CD4-positive, alpha-beta T cell (primary cell): ENCODE measurements at regions not wholly inside any gene's neighbourhood (a gene's known extent, or its start where the extent isn't known, plus 50 kb on each side); places are given as distances from the start of the nearest gene placed in this dataset.

Source experiments
- ATAC-seq: fragments of 200-7000 bp; cut with Tn5 transposase; one replicate; pipeline ENCODE4 v1.10.0; 2022; ENCODE audit warnings: mild to moderate bottlenecking; ENCODE audit not compliant: poor library complexity
- CTCF ChIA-PET: fragments of 350-600 bp; sonication (Branson Sonifier 250); formaldehyde crosslinking; loops from one replicate; lab custom pipeline; 2021; ENCODE audit warnings: antibody characterized with exemption, inconsistent platforms; lab: Charles Lee
- POLR2A ChIA-PET: fragments of 350-600 bp; sonication (Branson Sonifier 250); formaldehyde crosslinking; loops from one replicate; lab custom pipeline; 2021; ENCODE audit warnings: antibody characterized with exemption, inconsistent platforms; lab: Charles Lee
- DNase-seq, 14 experiments: peaks; one replicate each; pipeline ENCODE4 v3.0.0-alpha.2; 2013 to 2020; ENCODE audit warnings: mixed read lengths in 2 of 14
- H3K27ac ChIP-seq, 2 donors: one replicate each; pipeline versions ENCODE4 v1.5.1 to v1.7.0; 2013; ENCODE audit warnings: low read length in 2 of 2, low read depth in 1 of 2, mild to moderate bottlenecking in 1 of 2
- H3K27me3 ChIP-seq, 2 experiments: 1 replicate in 1 of 2; 2 replicates in 1 of 2; pipeline versions ENCODE4 v1.6.1 to v1.7.0; 2013; ENCODE audit warnings: low read length in 2 of 2, control low read depth in 1 of 2, mild to moderate bottlenecking in 1 of 2, moderate library complexity in 1 of 2; ENCODE audit not compliant: insufficient read depth in 2 of 2, control insufficient read depth in 1 of 2
- H3K36me3 ChIP-seq: one replicate; pipeline ENCODE4 v1.6.1; 2013; ENCODE audit warnings: low read length, control low read depth; ENCODE audit not compliant: insufficient read depth
- H3K4me1 ChIP-seq: one replicate; pipeline ENCODE4 v1.6.1; 2013; ENCODE audit warnings: low read length, control low read depth; ENCODE audit not compliant: insufficient read depth
- H3K4me3 ChIP-seq: one replicate; pipeline ENCODE4 v1.5.1; 2013; ENCODE audit warnings: mild to moderate bottlenecking, low read length, moderate library complexity
- H3K9me3 ChIP-seq, 2 experiments: 1 replicate in 1 of 2; 2 replicates in 1 of 2; pipeline versions ENCODE4 v1.6.1 to v1.7.0; 2013; ENCODE audit warnings: low read length in 2 of 2, mild to moderate bottlenecking in 2 of 2, control low read depth in 1 of 2, moderate library complexity in 1 of 2; ENCODE audit not compliant: control insufficient read depth in 1 of 2, insufficient read depth in 1 of 2
- H3K27ac Mint-ChIP-seq: one replicate; pipeline ENCODE4 v1.8.0; 2020; ENCODE audit warnings: mixed read lengths
- H3K27me3 Mint-ChIP-seq: one replicate; pipeline ENCODE4 v1.8.0; 2021; ENCODE audit warnings: mixed read lengths
- H3K36me3 Mint-ChIP-seq: one replicate; pipeline ENCODE4 v1.8.0; 2021; ENCODE audit warnings: low read depth, mixed read lengths
- H3K4me1 Mint-ChIP-seq: one replicate; pipeline ENCODE4 v1.8.0; 2021; ENCODE audit warnings: low read depth, mixed read lengths
- H3K4me3 Mint-ChIP-seq: one replicate; pipeline ENCODE4 v1.8.0; 2020; ENCODE audit warnings: mild to moderate bottlenecking, mixed read lengths
- H3K9me3 Mint-ChIP-seq: one replicate; pipeline ENCODE4 v1.8.0; 2020; ENCODE audit warnings: mixed read lengths
- intact Hi-C, 2 experiments: fragments of 100-400 bp; cut with DNase I in 1 of 2; cut with micrococcal nuclease in 1 of 2; formaldehyde crosslinking; loops; one replicate each; pipeline versions ENCODE4 v1.15.1 to v1.9.0; 2023 to 2025; cut with DNase I, micrococcal nuclease
- TF ChIP-seq, protein P1 (sequence below): fragments of 200-600 bp; IDR thresholded peaks from one replicate; pipeline ENCODE4 v1.8.0; 2022; ENCODE audit warnings: antibody characterized with exemption, mild to moderate bottlenecking

DNA sequence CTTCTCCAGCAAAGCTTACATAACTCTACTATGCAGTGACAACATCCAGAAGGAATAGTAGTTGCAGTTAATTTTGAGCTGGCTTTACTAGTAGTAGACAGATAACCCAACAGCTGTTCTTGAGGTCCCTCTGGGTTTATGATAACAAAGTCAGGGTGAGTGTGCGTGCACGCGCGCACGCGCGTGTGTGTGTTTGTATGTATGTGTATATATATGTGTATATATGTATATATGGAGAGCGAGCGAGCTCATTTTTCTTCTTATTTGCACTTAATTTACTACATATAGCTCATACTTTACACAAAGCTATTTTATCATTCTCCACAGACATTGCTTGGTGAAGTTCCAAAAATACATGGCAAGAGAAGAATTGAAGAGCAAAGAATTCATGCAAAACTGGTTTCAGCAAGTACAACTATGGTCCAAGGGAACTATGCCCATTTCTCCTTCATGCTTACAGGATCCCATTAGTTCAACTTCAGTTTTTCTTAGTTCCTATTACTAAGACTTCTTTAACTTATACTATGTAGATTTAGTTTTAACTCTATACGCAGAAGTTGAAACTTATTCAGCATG, 105.9 kb upstream of the TMEM168 start:
- Mint-ChIP-seq H3K27ac (no peak overlapping the region), H3K4me3 (no peak overlapping the region), H3K36me3 (peaks cover 62% of the 10 kb centered on the region), H3K9me3 (no peaks in the 10 kb centered on the region), H3K4me1 (peaks cover 18% of the 10 kb centered on the region), H3K27me3 (no peaks in the 10 kb centered on the region)
- ATAC-seq (no peak), DNase-seq (no peak)
- Histone ChIP-seq H3K36me3 (peaks cover 18% of the 10 kb centered on the region), H3K27ac (no peak overlapping the region), H3K4me1 (peaks cover 3% of the 10 kb centered on the region), H3K9me3 (no peaks in the 10 kb centered on the region), H3K27me3 (no peaks in the 10 kb centered on the region), H3K4me3 (no peak overlapping the region)
- CTCF ChIA-PET: interaction anchor here (1.1 kb wide), 1 partner anchor 32 kb away, joined by 3 read pairs; no protein-coding TSS in a partner anchor
- POLR2A ChIA-PET: no interaction called here
- intact Hi-C loops: loop anchor here in 1 of 2 experiments (5.0 to 10.0 kb wide), 2 partner anchors 344 to 1151 kb away; no protein-coding TSS in a partner anchor
- TF ChIP-seq, protein P1, sequence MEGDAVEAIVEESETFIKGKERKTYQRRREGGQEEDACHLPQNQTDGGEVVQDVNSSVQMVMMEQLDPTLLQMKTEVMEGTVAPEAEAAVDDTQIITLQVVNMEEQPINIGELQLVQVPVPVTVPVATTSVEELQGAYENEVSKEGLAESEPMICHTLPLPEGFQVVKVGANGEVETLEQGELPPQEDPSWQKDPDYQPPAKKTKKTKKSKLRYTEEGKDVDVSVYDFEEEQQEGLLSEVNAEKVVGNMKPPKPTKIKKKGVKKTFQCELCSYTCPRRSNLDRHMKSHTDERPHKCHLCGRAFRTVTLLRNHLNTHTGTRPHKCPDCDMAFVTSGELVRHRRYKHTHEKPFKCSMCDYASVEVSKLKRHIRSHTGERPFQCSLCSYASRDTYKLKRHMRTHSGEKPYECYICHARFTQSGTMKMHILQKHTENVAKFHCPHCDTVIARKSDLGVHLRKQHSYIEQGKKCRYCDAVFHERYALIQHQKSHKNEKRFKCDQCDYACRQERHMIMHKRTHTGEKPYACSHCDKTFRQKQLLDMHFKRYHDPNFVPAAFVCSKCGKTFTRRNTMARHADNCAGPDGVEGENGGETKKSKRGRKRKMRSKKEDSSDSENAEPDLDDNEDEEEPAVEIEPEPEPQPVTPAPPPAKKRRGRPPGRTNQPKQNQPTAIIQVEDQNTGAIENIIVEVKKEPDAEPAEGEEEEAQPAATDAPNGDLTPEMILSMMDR: no peak

DNA sequence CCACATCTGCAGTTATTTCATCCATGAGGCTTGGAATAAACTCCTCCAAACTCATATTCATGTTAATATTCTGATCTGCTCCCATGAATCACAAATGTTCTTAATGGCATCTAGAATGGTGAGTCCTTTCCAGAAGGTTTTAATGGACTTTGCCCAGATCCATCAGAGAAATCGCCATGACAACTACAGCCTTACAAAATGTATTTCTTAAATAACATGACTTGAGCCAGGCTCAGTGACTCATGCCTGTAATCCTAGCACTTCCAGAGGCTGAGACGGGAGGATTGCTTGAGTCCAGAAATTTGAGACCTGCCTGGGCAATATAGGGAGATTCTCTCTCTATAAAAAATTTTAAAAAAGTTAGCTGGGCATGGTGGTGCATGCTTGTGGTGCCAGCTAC, 102.1 kb upstream of the TMEM168 start:
- H3K36me3 Mint-ChIP-seq: peaks cover 65% of the 10 kb centered on the region
- H3K27me3 Mint-ChIP-seq: no peaks in the 10 kb centered on the region
- no peaks in the 10 kb centered on the region for H3K9me3 ChIP-seq
- H3K9me3 Mint-ChIP-seq: no peaks in the 10 kb centered on the region
- POLR2A ChIA-PET: no interaction called here
- no peaks in the 10 kb centered on the region for H3K4me1 ChIP-seq
- no peak overlapping the region for H3K27ac Mint-ChIP-seq
- no peak overlapping the region for H3K27ac ChIP-seq
- DNase-seq: no peak
- no peaks in the 10 kb centered on the region for H3K4me1 Mint-ChIP-seq
- H3K4me3 ChIP-seq: no peak overlapping the region
- CTCF ChIA-PET: no interaction called here
- H3K4me3 Mint-ChIP-seq: no peak overlapping the region
- peaks cover 18% of the 10 kb centered on the region for H3K36me3 ChIP-seq
- TF ChIP-seq, protein P1: no peak
- no peaks in the 10 kb centered on the region for H3K27me3 ChIP-seq
- ATAC-seq: no peak
- intact Hi-C loops: loop anchor here in 1 of 2 experiments (10.0 kb wide), 1 partner anchor 1147 kb away; no protein-coding TSS in a partner anchor

DNA sequence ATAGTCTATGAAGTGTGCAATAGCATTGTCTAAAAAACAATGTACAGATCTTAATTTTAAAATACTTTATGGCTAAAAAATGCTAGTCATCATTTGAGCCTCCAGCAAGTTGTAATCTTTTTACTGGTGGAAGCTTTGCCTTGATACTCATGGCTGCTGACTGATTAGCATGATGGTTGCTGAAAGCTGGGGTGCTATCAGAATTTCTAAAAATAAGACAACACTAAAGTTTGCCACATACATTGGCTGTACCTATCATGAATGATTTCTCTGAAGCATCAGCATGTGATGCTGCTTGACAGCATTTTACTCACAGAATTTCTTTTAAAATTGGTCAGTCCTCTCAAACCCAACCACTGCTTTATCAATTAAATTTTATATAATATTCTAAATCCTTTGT, 101.5 kb upstream of the TMEM168 start:
- H3K36me3 ChIP-seq: peaks cover 18% of the 10 kb centered on the region
- TF ChIP-seq, protein P1: no peak
- no peaks in the 10 kb centered on the region for H3K27me3 Mint-ChIP-seq
- POLR2A ChIA-PET: no interaction called here
- CTCF ChIA-PET: no interaction called here
- no peak overlapping the region for H3K4me3 Mint-ChIP-seq
- no peaks in the 10 kb centered on the region for H3K4me1 ChIP-seq
- H3K4me3 ChIP-seq: no peak overlapping the region
- no peaks in the 10 kb centered on the region for H3K27me3 ChIP-seq
- H3K27ac Mint-ChIP-seq: no peak overlapping the region
- H3K4me1 Mint-ChIP-seq: no peaks in the 10 kb centered on the region
- H3K9me3 Mint-ChIP-seq: no peaks in the 10 kb centered on the region
- no peak for ATAC-seq
- intact Hi-C loops: loop anchor here in 1 of 2 experiments (10.0 kb wide), 1 partner anchor 1147 kb away; no protein-coding TSS in a partner anchor
- H3K27ac ChIP-seq: no peak overlapping the region
- no peak for DNase-seq
- H3K9me3 ChIP-seq: no peaks in the 10 kb centered on the region
- peaks cover 67% of the 10 kb centered on the region for H3K36me3 Mint-ChIP-seq
